GM23338 (cell line): ENCODE measurements at regions not wholly inside any gene's neighbourhood (a gene's known extent, or its start where the extent isn't known, plus 50 kb on each side); places are given as distances from the start of the nearest gene placed in this dataset.

Experiments used
- CREB1 ChIP-seq: fragments of 250-450 bp; sonication (Bioruptor Pico); IDR thresholded peaks from 2 replicates; pipeline ENCODE4 v1.5.0; 2020; ENCODE audit warnings: low read depth, mild to moderate bottlenecking, moderate library complexity
- CTCF ChIP-seq, 2 experiments: fragments of 200-600 bp in 1 of 2; sonication (generic) in 1 of 2; conservative IDR thresholded peaks; 2 replicates each; pipeline versions ENCODE4 v1.5.1 to v1.6.1; 2016 to 2017; ENCODE audit warnings: antibody characterized with exemption in 2 of 2, low read depth in 2 of 2, mild to moderate bottlenecking in 2 of 2, moderate library complexity in 1 of 2
- ETS1 ChIP-seq: IDR thresholded peaks from 2 replicates; pipeline ENCODE4 v1.6.1; 2016; ENCODE audit warnings: antibody characterized with exemption
- EZH2 ChIP-seq: fragments of 200-600 bp; sonication (generic); IDR thresholded peaks from one replicate; pipeline ENCODE4 v1.8.0; 2017; ENCODE audit warnings: antibody characterized with exemption, mild to moderate bottlenecking, low read depth; ENCODE audit not compliant: unreplicated experiment
- EZH2phosphoT487 ChIP-seq: fragments of 200-600 bp; sonication (generic); IDR thresholded peaks from one replicate; pipeline ENCODE4 v1.8.1; 2018; ENCODE audit warnings: antibody characterized with exemption; ENCODE audit not compliant: unreplicated experiment
- JUNB ChIP-seq: IDR thresholded peaks from one replicate; pipeline ENCODE4 v1.6.1; 2016; ENCODE audit warnings: antibody characterized with exemption; ENCODE audit not compliant: unreplicated experiment
- POLR2AphosphoS5 ChIP-seq: IDR thresholded peaks from 2 replicates; pipeline ENCODE4 v1.6.1; 2016; ENCODE audit warnings: antibody characterized with exemption, low read depth
- REST ChIP-seq: IDR thresholded peaks from one replicate; pipeline ENCODE4 v1.6.1; 2018; ENCODE audit warnings: antibody characterized with exemption; ENCODE audit not compliant: unreplicated experiment
- ZNF462 ChIP-seq: fragments of 250-450 bp; sonication (Bioruptor Pico); IDR thresholded peaks from 2 replicates; pipeline ENCODE4 v1.5.0; 2020; ENCODE audit warnings: mild to moderate bottlenecking, moderate library complexity

GRCh38 chr5:168086746-168087145, 204.7 kb upstream of the WWC1 start:
- TF ChIP-seq CTCF (conservative IDR thresholded peaks at IDR 0.05; ENCODE audit: low read depth in 2 of 2): no peak
- TF ChIP-seq JUNB: no peak
- no peak for TF ChIP-seq ETS1
- no peak for TF ChIP-seq EZH2
- no peak for TF ChIP-seq POLR2AphosphoS5
- TF ChIP-seq CREB1 (CRISPR knock-in tag): no peak
- no peak for TF ChIP-seq REST
- no peak for TF ChIP-seq EZH2phosphoT487
- no peak for TF ChIP-seq ZNF462 (CRISPR knock-in tag)
